ENCODE measurements at regions not wholly inside any gene's neighbourhood (a gene's known extent, or its start where the extent isn't known, plus 50 kb on each side); places are given as distances from the start of the nearest gene placed in this dataset.

DNA sequence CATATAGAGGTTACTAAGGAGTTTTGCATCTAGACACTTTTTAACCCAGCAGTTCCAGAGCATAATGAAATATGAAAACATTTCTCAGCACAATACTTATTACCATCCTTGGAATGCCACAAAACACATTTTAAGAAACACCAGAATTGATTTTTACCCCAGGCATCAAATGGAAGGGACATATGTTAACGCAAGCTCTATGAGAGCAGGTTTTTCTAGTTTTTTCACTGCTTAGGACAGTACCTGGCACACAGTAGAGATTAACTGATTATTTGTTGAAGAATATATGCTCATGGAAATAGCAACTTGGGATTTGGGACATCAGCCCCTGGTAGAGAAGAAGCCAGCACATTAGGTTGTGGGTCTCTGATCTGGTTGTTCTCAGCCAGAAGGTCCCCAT is 67.0 kb upstream of the ARID5B start:
- Histone ChIP-seq H2AFZ (ENCODE audit: low read length) (peak overlapping the region; percentile 68), H3K79me2 (ENCODE audit: insufficient read depth, low read length) (no peaks in the 10 kb centered on the region), H3K9me2 (replicated peaks; ENCODE audit: low read depth, low read length) (no peaks in the 10 kb centered on the region), H3K36me3 (ENCODE audit: insufficient read depth, low read length) (no peaks in the 10 kb centered on the region), H3K27me3 (ENCODE audit: insufficient read depth, low read length, poor library complexity, severe bottlenecking) (no peaks in the 10 kb centered on the region), H3K9ac (ENCODE audit: low read depth, low read length, poor library complexity, severe bottlenecking) (no peak overlapping the region), H3K4me1 (ENCODE audit: insufficient read depth, low read length, poor library complexity, severe bottlenecking) (peaks cover 40% of the 10 kb centered on the region), H4K20me1 (ENCODE audit: insufficient read depth, low read length, poor library complexity, severe bottlenecking) (no peaks in the 10 kb centered on the region), H3F3A (ENCODE audit: low read depth) (0 out of 2 replicates have a peak, but pooled peaks cover 7% of the 10 kb centered on the region), H3K4me2 (ENCODE audit: low read depth, low read length, poor library complexity, severe bottlenecking) (no peak overlapping the region), H3K4me3 (ENCODE audit: low read length, poor library complexity, severe bottlenecking) (no peak overlapping the region), H3K9me3 (ENCODE audit: insufficient read depth, low read depth, low read length) (no peaks in the 10 kb centered on the region)
- TF ChIP-seq, protein P1, sequence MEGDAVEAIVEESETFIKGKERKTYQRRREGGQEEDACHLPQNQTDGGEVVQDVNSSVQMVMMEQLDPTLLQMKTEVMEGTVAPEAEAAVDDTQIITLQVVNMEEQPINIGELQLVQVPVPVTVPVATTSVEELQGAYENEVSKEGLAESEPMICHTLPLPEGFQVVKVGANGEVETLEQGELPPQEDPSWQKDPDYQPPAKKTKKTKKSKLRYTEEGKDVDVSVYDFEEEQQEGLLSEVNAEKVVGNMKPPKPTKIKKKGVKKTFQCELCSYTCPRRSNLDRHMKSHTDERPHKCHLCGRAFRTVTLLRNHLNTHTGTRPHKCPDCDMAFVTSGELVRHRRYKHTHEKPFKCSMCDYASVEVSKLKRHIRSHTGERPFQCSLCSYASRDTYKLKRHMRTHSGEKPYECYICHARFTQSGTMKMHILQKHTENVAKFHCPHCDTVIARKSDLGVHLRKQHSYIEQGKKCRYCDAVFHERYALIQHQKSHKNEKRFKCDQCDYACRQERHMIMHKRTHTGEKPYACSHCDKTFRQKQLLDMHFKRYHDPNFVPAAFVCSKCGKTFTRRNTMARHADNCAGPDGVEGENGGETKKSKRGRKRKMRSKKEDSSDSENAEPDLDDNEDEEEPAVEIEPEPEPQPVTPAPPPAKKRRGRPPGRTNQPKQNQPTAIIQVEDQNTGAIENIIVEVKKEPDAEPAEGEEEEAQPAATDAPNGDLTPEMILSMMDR (conservative IDR thresholded peaks at IDR 0.05; ENCODE audit: low read length): no peak
- no peak for TF ChIP-seq EZH2phosphoT487 (IDR thresholded peaks at IDR 0.05; ENCODE audit: borderline replicate concordance)

DNA sequence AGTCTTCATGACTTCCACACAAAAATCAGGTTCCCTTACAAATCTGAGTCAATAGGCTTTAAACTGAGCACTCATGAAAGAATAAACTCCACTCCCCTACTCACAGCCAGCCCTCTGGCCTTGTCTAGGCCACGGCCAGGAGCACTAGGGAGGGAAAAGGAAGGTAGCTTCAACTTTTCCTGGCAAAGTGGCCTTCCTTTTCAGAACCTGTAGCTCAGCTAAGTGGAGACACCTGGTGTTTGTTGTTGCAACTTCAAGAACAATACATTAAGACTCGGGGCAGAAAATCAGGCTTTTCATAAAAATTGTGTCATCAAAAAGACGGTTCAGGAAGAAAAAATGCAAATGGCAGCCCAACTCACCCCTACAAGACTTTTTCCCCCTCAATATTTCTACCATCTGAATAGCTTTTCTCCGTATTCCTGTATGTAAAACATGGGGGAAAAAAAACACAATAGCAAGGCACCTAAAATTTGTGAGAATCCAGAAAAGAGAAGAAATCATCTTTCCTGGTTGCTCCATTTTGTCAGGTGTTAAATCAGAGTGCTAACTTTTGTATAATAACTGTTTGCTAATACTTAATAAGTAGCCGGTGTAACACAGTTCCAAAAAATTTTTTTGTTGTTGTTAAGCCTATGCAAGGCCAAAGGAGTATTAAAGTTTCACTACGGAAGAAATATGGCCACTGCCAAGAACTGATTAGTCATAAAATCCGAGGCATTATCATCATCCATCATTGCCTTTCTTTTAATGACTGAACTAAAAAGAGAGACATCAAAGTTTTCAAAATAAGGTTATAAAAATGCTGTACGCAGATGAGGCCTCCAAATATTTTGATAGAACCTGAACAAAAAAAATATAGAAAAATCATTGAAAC is 66.2 kb upstream of the ARID5B start:
- Histone ChIP-seq H3K27me3 (ENCODE audit: insufficient read depth, low read length, poor library complexity, severe bottlenecking) (no peaks in the 10 kb centered on the region), H3K9me3 (ENCODE audit: insufficient read depth, low read depth, low read length) (no peaks in the 10 kb centered on the region), H2AFZ (ENCODE audit: low read length) (peak overlapping the region; percentile 68), H3F3A (ENCODE audit: low read depth) (0 out of 2 replicates have a peak, but pooled peaks cover 7% of the 10 kb centered on the region), H4K20me1 (ENCODE audit: insufficient read depth, low read length, poor library complexity, severe bottlenecking) (no peaks in the 10 kb centered on the region), H3K4me1 (ENCODE audit: insufficient read depth, low read length, poor library complexity, severe bottlenecking) (peaks cover 46% of the 10 kb centered on the region), H3K79me2 (ENCODE audit: insufficient read depth, low read length) (no peaks in the 10 kb centered on the region), H3K4me3 (ENCODE audit: low read length, poor library complexity, severe bottlenecking) (no peak overlapping the region), H3K9ac (ENCODE audit: low read depth, low read length, poor library complexity, severe bottlenecking) (no peak overlapping the region), H3K9me2 (replicated peaks; ENCODE audit: low read depth, low read length) (no peaks in the 10 kb centered on the region), H3K4me2 (ENCODE audit: low read depth, low read length, poor library complexity, severe bottlenecking) (peak overlapping the region; percentile 6), H3K36me3 (ENCODE audit: insufficient read depth, low read length) (no peaks in the 10 kb centered on the region)
- TF ChIP-seq EZH2phosphoT487 (IDR thresholded peaks at IDR 0.05; ENCODE audit: borderline replicate concordance): no peak
- TF ChIP-seq, protein P1 (conservative IDR thresholded peaks at IDR 0.05; ENCODE audit: low read length): peak; percentile 75

DNA sequence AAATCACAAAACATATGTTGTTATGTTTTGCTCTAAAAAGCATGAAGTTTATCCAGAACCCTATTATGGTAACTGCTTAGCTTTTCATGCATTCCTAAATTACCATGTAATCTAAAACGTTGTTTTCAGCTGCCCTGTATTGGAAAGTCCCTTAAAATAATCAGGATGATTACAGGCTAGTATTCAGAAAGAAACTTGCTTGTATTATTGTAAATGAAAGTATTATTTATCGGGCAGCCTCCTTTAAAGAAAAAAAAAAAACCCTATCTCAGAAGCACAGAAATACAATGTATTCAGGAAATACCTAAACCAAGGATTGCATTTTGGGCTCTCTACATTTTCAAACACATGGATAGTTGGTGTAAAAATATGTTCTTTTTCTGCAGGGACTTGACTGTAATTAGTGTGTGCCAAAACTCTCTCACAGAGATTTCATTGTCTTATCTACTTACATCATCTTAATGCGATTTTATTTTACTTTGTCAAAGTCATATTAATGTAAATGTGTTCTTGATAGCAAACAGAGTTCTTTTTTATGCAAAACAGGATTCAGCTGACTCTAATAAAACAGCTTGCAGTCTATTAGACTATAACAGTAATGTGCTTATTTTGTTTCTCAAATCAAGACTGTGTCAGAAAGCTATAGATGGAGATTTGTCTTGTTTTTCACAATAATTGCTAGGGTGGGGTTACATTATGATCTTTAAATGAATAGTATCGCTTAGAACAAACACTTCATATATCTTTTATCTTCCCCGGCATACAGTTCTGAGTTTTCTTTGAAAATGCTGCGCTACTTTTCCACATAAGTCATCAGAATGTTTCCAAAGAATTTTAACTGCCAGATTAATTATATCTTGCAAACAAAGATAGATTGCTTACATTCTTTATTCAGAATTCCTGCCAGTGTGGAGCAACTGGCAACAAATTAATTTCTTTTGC is 65.3 kb upstream of the ARID5B start:
- TF ChIP-seq EZH2phosphoT487 (IDR thresholded peaks at IDR 0.05; ENCODE audit: borderline replicate concordance): no peak
- TF ChIP-seq, protein P1 (conservative IDR thresholded peaks at IDR 0.05; ENCODE audit: low read length): no peak
- H3K4me1 ChIP-seq (ENCODE audit: insufficient read depth, low read length, poor library complexity, severe bottlenecking): peaks cover 52% of the 10 kb centered on the region
- no peaks in the 10 kb centered on the region for H3K9me3 ChIP-seq (ENCODE audit: insufficient read depth, low read depth, low read length)
- H3K9me2 ChIP-seq (replicated peaks; ENCODE audit: low read depth, low read length): no peaks in the 10 kb centered on the region
- H2AFZ ChIP-seq (ENCODE audit: low read length): peak overlapping the region; percentile 40
- H3K79me2 ChIP-seq (ENCODE audit: insufficient read depth, low read length): no peaks in the 10 kb centered on the region
- H3K4me3 ChIP-seq (ENCODE audit: low read length, poor library complexity, severe bottlenecking): no peak overlapping the region
- peak overlapping the region; percentile 50 for H3K9ac ChIP-seq (ENCODE audit: low read depth, low read length, poor library complexity, severe bottlenecking)
- H3F3A ChIP-seq (ENCODE audit: low read depth): 0 out of 2 replicates have a peak, but pooled peaks cover 7% of the 10 kb centered on the region
- no peaks in the 10 kb centered on the region for H3K27me3 ChIP-seq (ENCODE audit: insufficient read depth, low read length, poor library complexity, severe bottlenecking)
- H3K4me2 ChIP-seq (ENCODE audit: low read depth, low read length, poor library complexity, severe bottlenecking): peak overlapping the region; percentile 6
- no peaks in the 10 kb centered on the region for H4K20me1 ChIP-seq (ENCODE audit: insufficient read depth, low read length, poor library complexity, severe bottlenecking)
- no peaks in the 10 kb centered on the region for H3K36me3 ChIP-seq (ENCODE audit: insufficient read depth, low read length)
